ENCODE measurements at regions not wholly inside any gene's neighbourhood (a gene's known extent, or its start where the extent isn't known, plus 50 kb on each side); places are given as distances from the start of the nearest gene placed in this dataset.

- no peak for TF ChIP-seq REST (IDR thresholded peaks at IDR 0.05; ENCODE audit: unreplicated experiment)
- no peak for TF ChIP-seq EZH2 (IDR thresholded peaks at IDR 0.05; ENCODE audit: low read depth, unreplicated experiment)
- no peak for TF ChIP-seq NANOG (IDR thresholded peaks at IDR 0.05; ENCODE audit: borderline replicate concordance)
- no peak for TF ChIP-seq ZNF462 (CRISPR knock-in tag; IDR thresholded peaks at IDR 0.05)
- no peak for TF ChIP-seq POLR2AphosphoS5 (IDR thresholded peaks at IDR 0.05; ENCODE audit: low read depth)
- no peak for TF ChIP-seq ETS1 (IDR thresholded peaks at IDR 0.05)
- TF ChIP-seq STAT1 (IDR thresholded peaks at IDR 0.05; ENCODE audit: unreplicated experiment): no peak
- peak; percentile 50 to 52 for TF ChIP-seq CTCF (conservative IDR thresholded peaks at IDR 0.05; ENCODE audit: low read depth in 2 of 2)
- no peaks in the 10 kb centered on the region; the same call in 1 of the 3 replicates for H3K9me3 Mint-ChIP-seq
- Histone ChIP-seq H3K27me3 (ENCODE audit: insufficient read depth) (peaks cover 10% of the 10 kb centered on the region; the same call in 1 of the 2 replicates), H3K36me3 (ENCODE audit: insufficient read depth) (no peaks in the 10 kb centered on the region), H3K4me2 (peak overlapping the region; percentile 99), H3K79me2 (replicated peaks; ENCODE audit: insufficient read depth) (peaks cover 35% of the 10 kb centered on the region), H3K4me1 (ENCODE audit: insufficient read depth) (peaks cover 24% of the 10 kb centered on the region), H3K27ac (ENCODE audit: low read depth) (no peak overlapping the region), H4K20me1 (replicated peaks; ENCODE audit: insufficient read depth) (peaks cover 8% of the 10 kb centered on the region), H2AFZ (no peak overlapping the region), H3K9me2 (ENCODE audit: insufficient read depth) (no peaks in the 10 kb centered on the region), H3F3A (replicated peaks; ENCODE audit: low read depth) (0 out of 2 replicates have a peak, but pooled peaks cover 2% of the 10 kb centered on the region), H3K4me3 (peak overlapping the region; percentile 95; the same call in 1 of the 2 replicates)
- no peaks in the 10 kb centered on the region for H3K36me3 Mint-ChIP-seq (ENCODE audit: low read depth)
- peaks cover 12% of the 10 kb centered on the region for H3K27me3 Mint-ChIP-seq (ENCODE audit: insufficient read depth, low read depth, poor library complexity)
- ATAC-seq: peak; percentile 13
- H3K4me3 Mint-ChIP-seq: peak overlapping the region; percentile 93
- peaks cover 32% of the 10 kb centered on the region for H3K4me1 Mint-ChIP-seq
- no peak overlapping the region for H3K27ac Mint-ChIP-seq
- peak; percentile 77 for DNase-seq (ENCODE audit: low spot score)
Measured at GRCh38 chr3:159766563-159767185, 222.0 kb upstream of the IL12A start.
